SK-N-MC (cell line): ENCODE measurements at regions not wholly inside any gene's neighbourhood (a gene's known extent, or its start where the extent isn't known, plus 50 kb on each side); places are given as distances from the start of the nearest gene placed in this dataset.

Experiments used
- EZH2 ChIP-seq: fragments of 200-600 bp; sonication (generic); IDR thresholded peaks from one replicate; pipeline ENCODE4 v1.6.1; 2017; ENCODE audit warnings: antibody characterized with exemption
- FOXP2 ChIP-seq: optimal IDR thresholded peaks from 2 replicates; pipeline ENCODE3; 2011; ENCODE audit warnings: mild to moderate bottlenecking, moderate library complexity; ENCODE audit not compliant: insufficient read depth; ENCODE audit errors: extremely low read length, control extremely low read depth
- POLR2AphosphoS5 ChIP-seq: IDR thresholded peaks from 2 replicates; pipeline ENCODE4 v1.6.1; 2012; ENCODE audit warnings: mild to moderate bottlenecking, low read depth, low read length, borderline replicate concordance

DNA sequence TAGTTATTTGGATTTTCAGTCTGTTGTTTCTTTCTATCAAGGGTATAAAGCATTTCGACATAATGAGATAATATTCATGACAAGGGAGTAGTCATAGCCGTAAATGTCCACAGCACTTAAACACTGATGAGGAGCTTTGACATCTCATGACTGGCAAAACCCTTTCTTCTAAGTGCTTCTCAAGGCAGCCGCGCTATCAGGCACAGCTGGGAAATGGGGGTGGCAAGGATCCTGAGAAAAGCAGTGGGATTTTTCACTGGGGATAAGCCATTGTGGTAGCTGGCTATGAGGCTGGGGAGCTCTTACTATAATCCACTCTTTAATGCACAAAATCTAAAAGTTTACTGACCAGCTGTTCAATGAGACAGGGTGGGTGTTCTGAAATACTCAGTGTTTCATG, 493.2 kb upstream of the KLF6 start:
- no peak for TF ChIP-seq EZH2
- no peak for TF ChIP-seq POLR2AphosphoS5
- no peak for TF ChIP-seq FOXP2
